T-helper 2 cell treated with Interferon-gamma antibody and Interleukin-4, amounts not matched to agents 5 μg/mL and 100 μg/mL, for 36 hours (primary cell): ENCODE measurements at regions not wholly inside any gene's neighbourhood (a gene's known extent, or its start where the extent isn't known, plus 50 kb on each side); places are given as distances from the start of the nearest gene placed in this dataset.

Experiments used
- DNase-seq: peaks from one replicate; pipeline ENCODE4 v3.0.0; 2021; ENCODE audit warnings: low spot score
- H3K27ac Mint-ChIP-seq: one replicate; pipeline ENCODE4 v1.8.0; 2021; ENCODE audit warnings: mild to moderate bottlenecking, mixed read lengths
- H3K27me3 Mint-ChIP-seq: one replicate; pipeline ENCODE4 v1.8.0; 2021; ENCODE audit warnings: low read depth, mixed read lengths
- H3K36me3 Mint-ChIP-seq: one replicate; pipeline ENCODE4 v1.8.0; 2021; ENCODE audit warnings: low read depth, mixed read lengths
- H3K4me1 Mint-ChIP-seq: one replicate; pipeline ENCODE4 v1.8.0; 2021; ENCODE audit warnings: low read depth, mixed read lengths
- H3K4me3 Mint-ChIP-seq: one replicate; pipeline ENCODE4 v1.8.0; 2022; ENCODE audit warnings: mild to moderate bottlenecking, moderate library complexity, mixed read lengths
- H3K9me3 Mint-ChIP-seq: one replicate; pipeline ENCODE4 v1.8.0; 2021; ENCODE audit warnings: mixed read lengths

DNA sequence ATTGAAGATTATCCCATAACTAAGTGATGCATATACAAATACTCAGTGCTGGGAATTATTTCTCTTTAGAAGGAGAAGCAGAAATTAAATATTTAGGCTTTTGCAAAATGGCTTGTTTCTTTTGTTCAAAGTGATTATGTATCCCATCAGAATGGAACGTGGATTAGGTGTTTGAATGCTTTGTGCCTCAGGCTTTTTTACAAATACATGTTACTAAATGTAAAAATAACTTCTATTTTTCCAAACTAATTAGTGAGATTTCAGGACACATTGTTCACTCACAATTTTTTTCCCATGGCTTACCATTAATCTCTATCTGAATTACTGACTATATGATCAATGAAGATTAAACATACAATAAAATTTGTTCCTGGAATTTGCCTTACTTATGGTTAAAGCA is 925.9 kb upstream of the CITED2 start:
- no peak overlapping the region for H3K27ac Mint-ChIP-seq
- H3K9me3 Mint-ChIP-seq = no peaks in the 10 kb centered on the region
- H3K4me3 Mint-ChIP-seq = no peak overlapping the region
- DNase-seq = no peak
- no peaks in the 10 kb centered on the region for H3K4me1 Mint-ChIP-seq
- no peaks in the 10 kb centered on the region for H3K27me3 Mint-ChIP-seq
- no peaks in the 10 kb centered on the region for H3K36me3 Mint-ChIP-seq

DNA sequence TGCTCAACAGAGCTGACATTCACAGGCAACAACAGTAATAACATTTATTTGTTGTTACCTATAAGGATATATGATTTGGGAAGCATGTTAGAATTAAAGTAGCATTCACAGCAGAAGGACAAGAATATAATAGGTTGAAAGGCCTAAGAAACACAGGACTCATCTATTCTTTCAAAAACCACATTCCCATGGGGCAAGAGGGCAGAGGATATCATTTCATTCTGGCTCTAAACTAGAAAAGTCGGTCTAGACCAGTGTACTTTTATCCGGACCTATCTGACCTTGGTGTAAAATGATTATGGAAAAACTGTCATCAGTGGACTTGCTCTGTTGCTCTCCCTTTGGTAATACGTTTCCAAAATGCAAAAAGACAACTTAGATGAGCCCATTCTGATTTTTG is 914.7 kb upstream of the CITED2 start:
- H3K27me3 Mint-ChIP-seq = no peaks in the 10 kb centered on the region
- H3K4me1 Mint-ChIP-seq = no peaks in the 10 kb centered on the region
- no peak for DNase-seq
- no peaks in the 10 kb centered on the region for H3K36me3 Mint-ChIP-seq
- H3K27ac Mint-ChIP-seq = no peak overlapping the region
- no peaks in the 10 kb centered on the region for H3K9me3 Mint-ChIP-seq
- H3K4me3 Mint-ChIP-seq = no peak overlapping the region

DNA sequence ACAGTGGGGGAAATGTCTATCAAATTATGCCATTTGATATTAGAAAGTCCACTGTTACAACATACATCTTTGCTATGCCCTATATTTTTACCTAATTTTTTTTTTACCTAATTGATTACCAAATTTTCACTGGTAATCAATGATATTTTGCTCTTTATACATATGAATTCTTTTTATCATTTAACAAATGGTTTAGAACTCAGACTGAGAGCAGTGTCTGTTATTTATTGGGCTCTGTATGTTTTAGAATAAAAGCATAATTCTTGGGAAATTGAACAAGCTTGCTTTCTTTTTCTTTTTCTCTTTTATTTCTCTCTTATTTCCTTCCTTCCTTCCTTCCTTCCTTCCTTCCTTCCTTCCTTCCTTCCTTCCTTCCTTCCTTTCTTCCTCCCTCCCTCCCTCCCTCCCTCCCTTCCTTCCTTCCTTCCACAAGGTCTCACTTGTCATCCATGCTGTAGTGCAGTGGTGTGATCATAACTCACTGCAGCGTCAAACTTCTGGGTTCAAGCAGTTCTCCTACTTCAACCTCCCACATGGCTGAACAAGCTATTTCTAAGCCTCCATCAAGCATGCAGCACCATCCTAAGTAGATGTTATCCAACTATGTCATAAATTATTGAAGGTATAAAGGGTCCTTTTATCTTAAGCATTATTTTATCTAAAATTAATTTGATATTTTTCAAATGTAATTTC is 911.7 kb upstream of the CITED2 start:
- no peaks in the 10 kb centered on the region for H3K9me3 Mint-ChIP-seq
- H3K36me3 Mint-ChIP-seq = no peaks in the 10 kb centered on the region
- no peaks in the 10 kb centered on the region for H3K27me3 Mint-ChIP-seq
- H3K4me3 Mint-ChIP-seq = no peak overlapping the region
- no peak overlapping the region for H3K27ac Mint-ChIP-seq
- DNase-seq = no peak
- no peaks in the 10 kb centered on the region for H3K4me1 Mint-ChIP-seq

DNA sequence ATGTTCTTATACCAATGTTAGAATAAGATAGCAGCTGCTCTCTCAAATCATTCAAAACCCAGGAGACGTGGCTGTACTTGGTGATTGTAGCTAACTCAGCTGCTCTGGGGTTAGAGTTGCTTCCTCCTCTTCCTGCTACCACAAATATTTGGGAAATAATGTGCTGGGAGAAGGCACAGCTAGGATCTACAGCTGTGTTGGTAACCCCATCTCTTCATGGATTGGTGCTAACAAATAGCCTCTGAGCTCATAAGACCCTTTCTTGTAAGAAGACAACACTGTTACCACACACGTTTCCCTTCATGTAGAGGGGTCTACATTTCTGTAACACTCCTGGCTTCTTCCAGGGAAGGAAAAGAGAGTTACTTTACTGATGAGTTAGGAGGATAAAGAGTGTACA is 911.0 kb upstream of the CITED2 start:
- H3K27me3 Mint-ChIP-seq = no peaks in the 10 kb centered on the region
- H3K4me3 Mint-ChIP-seq = no peak overlapping the region
- H3K36me3 Mint-ChIP-seq = no peaks in the 10 kb centered on the region
- no peaks in the 10 kb centered on the region for H3K4me1 Mint-ChIP-seq
- no peak for DNase-seq
- no peaks in the 10 kb centered on the region for H3K9me3 Mint-ChIP-seq
- no peak overlapping the region for H3K27ac Mint-ChIP-seq

DNA sequence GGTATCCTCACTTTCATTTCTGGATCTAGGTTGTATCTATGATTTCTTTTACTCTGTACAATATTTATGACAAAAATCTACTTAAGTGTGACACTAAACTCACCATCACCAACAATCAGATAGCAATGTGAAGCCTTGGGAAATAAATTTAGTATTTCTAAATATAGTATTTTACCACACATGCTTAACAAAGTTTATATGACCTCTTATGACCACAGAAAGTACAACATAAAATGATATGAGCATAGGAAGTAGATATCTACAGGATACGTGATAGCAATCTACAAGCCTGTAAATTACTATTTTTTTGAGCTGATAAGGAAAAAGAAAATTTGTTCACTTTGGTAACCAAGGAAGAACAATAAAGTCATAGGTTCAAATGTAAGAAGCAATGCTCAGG is 910.4 kb upstream of the CITED2 start:
- DNase-seq = no peak
- Mint-ChIP-seq H3K27ac (no peak overlapping the region), H3K4me1 (no peaks in the 10 kb centered on the region), H3K9me3 (no peaks in the 10 kb centered on the region), H3K4me3 (no peak overlapping the region), H3K36me3 (no peaks in the 10 kb centered on the region), H3K27me3 (no peaks in the 10 kb centered on the region)

DNA sequence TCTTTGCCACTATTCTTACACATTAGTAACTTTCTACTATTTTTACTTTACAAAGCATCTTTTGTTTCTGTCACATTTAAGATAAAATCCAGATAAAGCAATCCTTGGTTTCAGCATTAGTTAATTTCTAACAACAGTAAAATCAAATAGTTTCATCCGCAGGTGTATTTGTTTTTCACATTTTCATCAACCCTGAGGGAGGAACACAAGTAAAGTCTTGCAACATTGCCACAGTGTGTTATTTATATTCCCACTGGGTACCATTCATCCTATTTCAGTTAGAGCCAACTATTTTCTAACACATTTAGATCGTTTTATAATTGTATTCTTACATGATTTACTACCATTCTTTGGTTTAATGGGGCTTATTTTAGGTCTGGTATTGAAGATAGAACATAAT is 908.7 kb upstream of the CITED2 start:
- H3K36me3 Mint-ChIP-seq = no peaks in the 10 kb centered on the region
- DNase-seq = no peak
- no peak overlapping the region for H3K27ac Mint-ChIP-seq
- no peaks in the 10 kb centered on the region for H3K9me3 Mint-ChIP-seq
- H3K4me1 Mint-ChIP-seq = no peaks in the 10 kb centered on the region
- no peak overlapping the region for H3K4me3 Mint-ChIP-seq
- no peaks in the 10 kb centered on the region for H3K27me3 Mint-ChIP-seq

DNA sequence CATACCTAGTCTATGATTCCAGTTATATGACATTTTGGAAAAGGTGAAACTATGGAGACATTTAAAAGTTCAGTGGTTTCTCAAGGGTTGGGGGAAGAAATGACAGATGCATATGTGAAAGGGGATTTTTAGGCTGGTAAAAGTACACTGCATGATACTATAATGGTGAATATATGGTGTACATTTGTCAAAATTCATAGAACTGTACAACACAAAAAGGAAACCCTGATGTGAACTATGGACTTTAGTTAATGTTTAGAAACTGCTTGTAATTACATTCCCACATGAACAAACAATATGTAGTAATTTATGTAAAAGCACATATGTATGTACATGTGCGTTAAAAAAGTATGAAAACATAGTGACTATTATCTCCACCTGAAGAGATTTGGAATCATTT is 907.3 kb upstream of the CITED2 start:
- DNase-seq = no peak
- Mint-ChIP-seq H3K36me3 (no peaks in the 10 kb centered on the region), H3K27me3 (no peaks in the 10 kb centered on the region), H3K27ac (no peak overlapping the region), H3K4me3 (no peak overlapping the region), H3K9me3 (no peaks in the 10 kb centered on the region), H3K4me1 (no peaks in the 10 kb centered on the region)

DNA sequence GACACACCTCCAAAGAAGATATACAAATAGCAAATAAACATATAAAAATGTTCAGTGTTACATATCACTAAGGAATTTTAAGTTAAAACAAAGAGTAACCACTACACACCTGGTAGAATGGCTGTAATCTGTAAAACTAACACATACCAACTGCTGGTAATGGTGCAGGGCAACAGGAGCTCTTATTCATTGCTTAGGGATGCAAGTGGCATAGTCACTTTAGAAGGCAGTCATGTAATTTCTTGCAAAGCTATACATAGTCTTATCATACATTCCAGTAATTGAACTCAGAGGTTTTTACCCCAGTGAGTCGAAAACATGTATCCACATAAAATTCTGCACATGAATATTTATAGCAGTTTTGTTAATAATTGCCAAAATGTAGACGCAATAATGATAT is 906.8 kb upstream of the CITED2 start:
- H3K27me3 Mint-ChIP-seq = no peaks in the 10 kb centered on the region
- H3K9me3 Mint-ChIP-seq = no peaks in the 10 kb centered on the region
- H3K36me3 Mint-ChIP-seq = no peaks in the 10 kb centered on the region
- no peak for DNase-seq
- H3K27ac Mint-ChIP-seq = no peak overlapping the region
- no peaks in the 10 kb centered on the region for H3K4me1 Mint-ChIP-seq
- no peak overlapping the region for H3K4me3 Mint-ChIP-seq

DNA sequence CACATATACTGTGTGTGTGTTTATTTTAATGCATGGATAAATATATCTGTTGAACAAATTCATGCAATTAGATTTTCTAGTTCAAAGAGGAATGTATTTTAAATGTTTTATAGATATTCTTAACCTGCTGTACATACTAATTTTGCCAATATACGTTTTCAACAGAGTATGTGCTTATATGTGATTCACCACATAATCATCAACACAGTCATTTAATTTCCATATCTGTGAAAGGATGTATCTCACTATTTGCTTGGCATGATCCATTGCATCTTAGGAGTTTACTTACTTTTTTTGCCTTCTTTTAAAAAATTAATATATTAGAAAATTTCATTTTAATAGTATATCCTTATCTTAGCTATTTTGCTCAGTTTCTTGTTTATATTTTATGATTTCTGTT is 902.3 kb upstream of the CITED2 start:
- no peak for DNase-seq
- Mint-ChIP-seq H3K27ac (no peak overlapping the region), H3K4me1 (no peaks in the 10 kb centered on the region), H3K4me3 (no peak overlapping the region), H3K27me3 (no peaks in the 10 kb centered on the region), H3K9me3 (no peaks in the 10 kb centered on the region), H3K36me3 (no peaks in the 10 kb centered on the region)

DNA sequence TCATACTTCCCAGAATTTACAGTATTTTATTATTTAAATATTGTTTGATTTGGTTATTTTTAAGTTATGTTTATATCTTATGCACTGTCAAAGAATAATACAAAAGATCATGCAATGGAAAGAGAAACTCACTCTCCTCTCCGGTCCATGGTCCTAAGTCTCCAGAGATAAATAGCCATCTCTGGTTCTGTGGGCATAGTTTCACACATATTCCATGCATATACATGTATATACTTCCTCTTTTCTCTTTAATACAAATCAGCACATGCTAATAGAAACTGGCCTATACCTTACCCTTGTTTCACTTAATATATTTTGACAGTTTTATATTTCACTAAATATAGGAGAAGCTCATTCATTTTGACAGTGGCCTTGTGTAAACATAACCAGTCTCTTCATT is 901.7 kb upstream of the CITED2 start:
- Mint-ChIP-seq H3K4me3 (no peak overlapping the region), H3K27ac (no peak overlapping the region), H3K4me1 (no peaks in the 10 kb centered on the region), H3K27me3 (no peaks in the 10 kb centered on the region), H3K36me3 (no peaks in the 10 kb centered on the region), H3K9me3 (no peaks in the 10 kb centered on the region)
- no peak for DNase-seq

DNA sequence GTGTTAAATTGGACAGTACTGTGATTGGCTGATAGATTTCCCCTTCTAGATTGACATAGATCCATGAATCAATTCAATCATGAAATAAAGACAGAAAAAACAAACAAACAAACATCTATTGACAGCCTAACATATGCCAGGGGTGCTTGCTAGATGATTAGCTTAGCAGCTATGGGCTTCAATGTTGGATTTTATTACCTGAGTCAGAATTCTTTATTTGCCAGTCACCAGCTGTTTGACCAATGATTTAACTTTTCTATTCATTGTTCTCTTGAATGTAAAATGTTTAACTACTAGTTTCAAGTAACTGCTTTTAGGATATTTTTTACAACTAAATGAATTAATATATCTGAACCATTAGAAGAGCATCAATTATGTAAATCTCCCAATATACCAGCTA is 901.3 kb upstream of the CITED2 start:
- Mint-ChIP-seq H3K36me3 (no peaks in the 10 kb centered on the region), H3K4me1 (no peaks in the 10 kb centered on the region), H3K27ac (no peak overlapping the region), H3K27me3 (no peaks in the 10 kb centered on the region), H3K9me3 (no peaks in the 10 kb centered on the region), H3K4me3 (no peak overlapping the region)
- no peak for DNase-seq

DNA sequence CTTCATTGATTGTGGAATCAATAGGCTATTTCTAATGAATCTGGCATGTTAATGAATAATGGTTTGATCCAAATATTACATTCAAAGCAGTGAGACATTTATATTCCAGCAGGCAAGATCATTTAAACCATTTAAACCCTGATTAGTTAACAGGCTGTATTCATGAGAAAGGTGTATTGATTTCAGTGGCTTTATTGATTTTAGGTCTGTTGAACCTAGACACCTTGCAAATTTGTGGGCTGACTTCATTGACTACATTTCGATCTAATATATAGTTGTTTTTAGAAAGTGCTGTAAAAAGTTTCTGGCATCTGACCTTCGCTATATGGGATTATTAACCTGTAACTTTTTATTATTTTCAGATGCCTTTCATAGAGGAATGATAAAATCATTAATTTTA is 900.1 kb upstream of the CITED2 start:
- H3K27ac Mint-ChIP-seq = no peak overlapping the region
- DNase-seq = no peak
- no peaks in the 10 kb centered on the region for H3K4me1 Mint-ChIP-seq
- H3K27me3 Mint-ChIP-seq = no peaks in the 10 kb centered on the region
- H3K4me3 Mint-ChIP-seq = no peak overlapping the region
- H3K36me3 Mint-ChIP-seq = no peaks in the 10 kb centered on the region
- no peaks in the 10 kb centered on the region for H3K9me3 Mint-ChIP-seq

DNA sequence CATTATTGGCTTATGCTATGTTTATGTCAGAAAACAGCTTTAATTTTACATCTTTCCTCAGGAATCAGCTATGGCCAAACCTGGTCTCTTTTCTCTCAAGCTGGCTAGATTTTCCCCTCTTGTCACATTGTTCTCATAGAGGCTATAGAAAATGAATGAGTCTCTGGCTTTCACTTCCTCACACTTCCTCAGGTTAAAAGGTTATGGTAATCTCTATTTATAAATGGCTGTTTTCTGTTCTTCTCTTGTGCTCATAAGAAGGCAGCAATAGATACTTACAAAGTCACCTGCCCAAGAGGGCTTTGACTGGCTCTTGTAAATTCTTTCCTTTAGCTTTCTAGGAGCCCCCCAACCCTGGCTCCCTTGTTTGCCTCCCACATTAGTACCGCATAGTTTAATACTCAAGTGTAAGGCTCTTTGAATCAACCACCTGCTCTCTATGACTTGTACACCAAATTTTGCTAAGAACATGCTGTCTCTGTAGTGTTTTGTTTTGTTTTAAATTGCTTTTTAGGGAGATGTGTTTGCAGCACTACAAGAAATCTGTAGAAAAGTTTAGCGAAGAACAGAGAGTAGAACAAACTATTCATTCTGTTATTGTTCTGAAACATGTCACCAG is 897.4 kb upstream of the CITED2 start:
- H3K27ac Mint-ChIP-seq = no peak overlapping the region
- H3K27me3 Mint-ChIP-seq = no peaks in the 10 kb centered on the region
- DNase-seq = no peak
- H3K4me3 Mint-ChIP-seq = no peak overlapping the region
- H3K4me1 Mint-ChIP-seq = no peaks in the 10 kb centered on the region
- no peaks in the 10 kb centered on the region for H3K9me3 Mint-ChIP-seq
- H3K36me3 Mint-ChIP-seq = no peaks in the 10 kb centered on the region

DNA sequence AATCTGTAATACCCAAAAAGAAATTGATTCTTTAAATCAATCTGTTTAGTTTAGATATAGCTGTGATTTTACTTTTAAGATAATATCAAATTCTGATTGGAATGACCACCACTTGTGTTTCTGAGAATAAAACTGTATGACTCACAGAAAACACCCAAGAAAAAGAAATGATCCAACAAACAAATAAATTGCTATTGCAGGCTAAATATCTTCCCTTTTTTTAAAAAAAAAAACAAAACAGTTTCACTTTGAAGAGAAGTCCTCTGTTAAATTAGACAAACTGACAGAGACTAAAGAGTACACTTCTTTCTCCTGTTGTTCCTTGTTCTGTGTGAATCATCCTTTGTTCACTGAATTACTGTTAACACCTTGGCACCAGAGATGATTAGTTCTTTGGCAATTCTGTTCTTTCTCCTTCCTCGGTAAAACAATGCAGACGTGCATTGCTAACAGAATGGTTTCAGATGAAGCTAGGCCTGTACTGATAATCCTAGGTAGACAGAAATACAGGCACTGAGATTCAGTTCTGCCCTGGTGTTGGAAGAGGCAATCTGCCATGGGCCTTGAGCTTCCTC is 895.2 kb upstream of the CITED2 start:
- H3K9me3 Mint-ChIP-seq = no peaks in the 10 kb centered on the region
- DNase-seq = no peak
- H3K27me3 Mint-ChIP-seq = no peaks in the 10 kb centered on the region
- H3K27ac Mint-ChIP-seq = no peak overlapping the region
- no peaks in the 10 kb centered on the region for H3K4me1 Mint-ChIP-seq
- no peaks in the 10 kb centered on the region for H3K36me3 Mint-ChIP-seq
- no peak overlapping the region for H3K4me3 Mint-ChIP-seq

DNA sequence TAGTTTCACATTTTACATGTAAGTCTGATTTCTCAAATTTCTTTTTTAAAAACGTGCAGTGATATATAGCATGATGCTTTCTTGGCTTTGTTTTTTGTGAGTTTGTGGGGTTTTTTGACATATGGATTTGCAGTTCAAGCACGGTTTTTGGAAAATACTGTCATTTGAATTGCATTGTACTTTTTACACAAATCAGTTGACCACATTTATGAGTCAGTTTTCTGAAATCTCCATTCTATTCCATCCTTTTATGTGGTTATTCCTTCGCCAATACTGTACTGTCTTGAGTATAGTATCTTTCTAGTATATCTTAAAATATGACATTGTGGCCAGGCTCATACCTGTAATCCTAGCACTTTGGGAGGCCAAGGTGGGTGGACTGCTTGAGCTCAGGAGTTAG is 890.0 kb upstream of the CITED2 start:
- H3K27ac Mint-ChIP-seq = no peak overlapping the region
- H3K9me3 Mint-ChIP-seq = no peaks in the 10 kb centered on the region
- H3K27me3 Mint-ChIP-seq = no peaks in the 10 kb centered on the region
- no peaks in the 10 kb centered on the region for H3K36me3 Mint-ChIP-seq
- H3K4me1 Mint-ChIP-seq = no peaks in the 10 kb centered on the region
- H3K4me3 Mint-ChIP-seq = no peak overlapping the region
- DNase-seq = no peak
